ENCODE measurements at regions not wholly inside any gene's neighbourhood (a gene's known extent, or its start where the extent isn't known, plus 50 kb on each side); places are given as distances from the start of the nearest gene placed in this dataset.
A peak's percentile ranks its signal among the peaks of the same experiment; 100 is the strongest.

GRCh38 chr14:26934151-26934550 lies 336.3 kb upstream of the NOVA1 start:
- no peak for TF ChIP-seq CTCF (IDR thresholded peaks at IDR 0.05; ENCODE audit: low read depth, low read length)
- Histone ChIP-seq H3K9me3 (ENCODE audit: low read depth) (no peaks in the 10 kb centered on the region), H3K27ac (no peak overlapping the region), H3K4me1 (ENCODE audit: low read depth) (no peaks in the 10 kb centered on the region), H3K4me3 (no peak overlapping the region), H3K27me3 (no peaks in the 10 kb centered on the region), H3K36me3 (no peaks in the 10 kb centered on the region)
- peak in 1 of 2 donors; percentile 20 for DNase-seq (ENCODE audit: low read depth in 1 of 2, low spot score in 1 of 2)

GRCh38 chr14:26935733-26936132 lies 337.9 kb upstream of the NOVA1 start:
- H3K9me3 ChIP-seq (ENCODE audit: low read depth): no peaks in the 10 kb centered on the region
- no peaks in the 10 kb centered on the region for H3K36me3 ChIP-seq
- no peaks in the 10 kb centered on the region for H3K27me3 ChIP-seq
- DNase-seq (ENCODE audit: low read depth in 1 of 2, low spot score in 1 of 2): peak in 1 of 2 donors; percentile 52
- no peak overlapping the region for H3K4me3 ChIP-seq
- no peak for TF ChIP-seq CTCF (IDR thresholded peaks at IDR 0.05; ENCODE audit: low read depth, low read length)
- no peaks in the 10 kb centered on the region for H3K4me1 ChIP-seq (ENCODE audit: low read depth)
- H3K27ac ChIP-seq: no peak overlapping the region

- Histone ChIP-seq H3K4me1 (ENCODE audit: low read depth) (no peaks in the 10 kb centered on the region), H3K9me3 (ENCODE audit: low read depth) (no peaks in the 10 kb centered on the region), H3K27ac (no peak overlapping the region), H3K36me3 (no peaks in the 10 kb centered on the region), H3K4me3 (no peak overlapping the region), H3K27me3 (no peaks in the 10 kb centered on the region)
- DNase-seq (ENCODE audit: low read depth in 1 of 2, low spot score in 1 of 2): no peak
- no peak for TF ChIP-seq CTCF (IDR thresholded peaks at IDR 0.05; ENCODE audit: low read depth, low read length)
These were observed 340.2 kb upstream of the NOVA1 start for GRCh38 chr14:26938054-26938453.

- Histone ChIP-seq H3K36me3 (no peaks in the 10 kb centered on the region), H3K9me3 (ENCODE audit: low read depth) (no peaks in the 10 kb centered on the region), H3K27me3 (no peaks in the 10 kb centered on the region), H3K4me3 (no peak overlapping the region), H3K27ac (no peak overlapping the region), H3K4me1 (ENCODE audit: low read depth) (no peaks in the 10 kb centered on the region)
- DNase-seq (ENCODE audit: low read depth in 1 of 2, low spot score in 1 of 2): no peak
- TF ChIP-seq CTCF (IDR thresholded peaks at IDR 0.05; ENCODE audit: low read depth, low read length): no peak
These were observed 341.9 kb upstream of the NOVA1 start for GRCh38 chr14:26939755-26940154.

GRCh38 chr14:26941521-26941920 lies 343.7 kb upstream of the NOVA1 start:
- Histone ChIP-seq H3K4me1 (ENCODE audit: low read depth) (peaks cover 3% of the 10 kb centered on the region), H3K9me3 (ENCODE audit: low read depth) (no peaks in the 10 kb centered on the region), H3K27ac (no peak overlapping the region), H3K27me3 (no peaks in the 10 kb centered on the region), H3K36me3 (no peaks in the 10 kb centered on the region), H3K4me3 (no peak overlapping the region)
- DNase-seq (ENCODE audit: low read depth in 1 of 2, low spot score in 1 of 2): no peak
- TF ChIP-seq CTCF (IDR thresholded peaks at IDR 0.05; ENCODE audit: low read depth, low read length): no peak

GRCh38 chr14:26947265-26947664 lies 349.4 kb upstream of the NOVA1 start:
- TF ChIP-seq CTCF (IDR thresholded peaks at IDR 0.05; ENCODE audit: low read depth, low read length): no peak
- no peaks in the 10 kb centered on the region for H3K27me3 ChIP-seq
- H3K4me3 ChIP-seq: no peak overlapping the region
- no peaks in the 10 kb centered on the region for H3K36me3 ChIP-seq
- H3K27ac ChIP-seq: no peak overlapping the region
- H3K4me1 ChIP-seq (ENCODE audit: low read depth): peaks cover 11% of the 10 kb centered on the region
- peak in 1 of 2 donors; percentile 19 for DNase-seq (ENCODE audit: low read depth in 1 of 2, low spot score in 1 of 2)
- H3K9me3 ChIP-seq (ENCODE audit: low read depth): no peaks in the 10 kb centered on the region
